CD4-positive, alpha-beta T cell treated with Interleukin-15 for 1 hour (primary cell): ENCODE measurements at regions not wholly inside any gene's neighbourhood (a gene's known extent, or its start where the extent isn't known, plus 50 kb on each side); places are given as distances from the start of the nearest gene placed in this dataset.
"Not testable (repeated sequence)": the region's sequence is repeated elsewhere in the genome, so short reads cannot be mapped to it uniquely, and the experiment has no call there.

ENCODE experiments used
- DNase-seq: peaks from one replicate; pipeline ENCODE4 v3.0.0-alpha.2; 2020

DNA sequence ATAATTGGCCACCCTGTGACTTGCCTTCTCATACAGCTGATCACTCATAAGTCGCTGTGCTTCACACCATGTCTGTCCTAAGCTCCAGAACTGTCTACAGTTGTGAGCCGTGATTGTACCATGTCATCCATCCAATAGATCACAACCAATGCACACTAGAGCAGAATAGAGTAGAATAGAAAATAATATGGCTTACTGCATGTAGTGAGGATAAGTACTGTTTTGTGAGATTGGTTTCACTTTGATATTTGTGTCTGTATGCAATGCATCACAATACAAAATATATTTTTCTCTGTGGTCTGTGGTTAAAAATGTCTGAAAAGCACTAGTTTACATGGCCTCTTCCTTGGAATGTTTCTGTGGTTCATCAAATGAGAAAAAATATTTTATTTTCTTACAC, 237.6 kb upstream of the PRKD1 start:
- DNase-seq, result no peak

DNA sequence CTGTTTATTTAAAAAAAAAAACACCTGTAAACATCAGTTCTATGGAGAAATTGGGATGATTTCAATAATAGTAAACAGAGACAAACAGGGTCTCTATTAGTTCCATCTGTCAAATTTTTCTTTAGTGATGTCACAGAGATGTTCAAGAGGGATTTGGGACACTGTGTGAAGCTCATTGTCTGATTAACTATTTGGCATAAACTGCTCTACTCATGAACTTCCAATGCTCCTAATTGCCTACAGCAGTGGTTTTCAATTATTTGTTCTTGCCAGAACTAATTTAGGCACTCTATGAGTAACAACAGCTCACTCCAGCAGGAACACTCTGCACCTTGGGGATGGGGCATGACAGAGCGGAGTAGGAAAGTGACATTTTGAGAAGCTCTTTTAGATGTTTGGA, 250.1 kb upstream of the PRKD1 start:
- DNase-seq, result no peak

DNA sequence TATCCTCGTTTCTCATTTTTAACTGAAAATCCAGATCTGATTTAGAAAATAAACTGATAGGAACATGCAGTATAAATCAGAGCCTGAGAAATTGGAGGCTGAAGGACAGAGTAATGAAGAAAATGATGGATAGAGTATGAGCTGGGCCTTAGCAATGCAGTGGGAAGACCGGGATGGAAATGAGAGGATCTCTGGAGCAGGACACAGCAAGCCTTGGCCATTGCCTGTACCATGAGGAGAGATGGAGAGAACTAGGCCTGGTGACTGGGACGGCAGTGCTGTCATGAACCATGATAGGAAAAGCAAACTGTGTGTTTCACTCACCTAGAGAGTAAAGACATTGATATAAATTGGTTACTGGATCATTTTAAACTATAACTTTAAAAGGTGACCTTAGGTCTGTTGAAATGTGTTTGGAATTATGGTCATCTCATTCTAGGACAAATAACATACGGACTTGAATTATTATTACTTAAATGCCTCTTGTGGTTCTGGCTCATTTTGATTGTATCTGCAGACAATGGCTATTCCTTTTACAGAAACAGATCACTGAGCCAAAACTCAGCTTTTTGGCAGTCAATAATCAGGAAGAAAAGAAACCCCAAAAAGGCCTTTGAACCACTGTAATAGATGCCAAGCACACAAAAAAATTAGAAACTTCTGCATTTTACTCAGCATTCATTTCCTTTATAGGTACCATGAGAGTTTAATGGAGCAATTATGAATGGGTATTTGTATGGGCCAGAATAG, 251.9 kb upstream of the PRKD1 start:
- no peak for DNase-seq

DNA sequence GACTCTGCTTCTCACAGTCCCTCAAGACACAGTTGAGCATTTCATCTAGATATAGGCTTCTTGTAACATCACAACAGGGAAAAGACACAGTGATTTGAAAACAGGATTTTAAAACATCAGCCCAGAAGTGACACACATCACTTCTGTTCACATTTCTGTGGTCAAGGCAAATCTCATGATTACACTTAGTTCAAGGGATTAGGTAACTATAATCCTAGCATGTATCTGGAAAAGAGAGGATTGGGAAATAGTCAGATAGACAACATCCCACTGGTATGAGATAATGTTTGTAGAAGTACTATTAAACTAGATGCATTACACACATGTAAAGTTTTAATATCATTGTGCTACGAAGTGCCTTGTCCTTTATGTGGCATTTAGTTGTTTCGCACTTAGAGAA, 252.6 kb upstream of the PRKD1 start:
- DNase-seq, result no peak

DNA sequence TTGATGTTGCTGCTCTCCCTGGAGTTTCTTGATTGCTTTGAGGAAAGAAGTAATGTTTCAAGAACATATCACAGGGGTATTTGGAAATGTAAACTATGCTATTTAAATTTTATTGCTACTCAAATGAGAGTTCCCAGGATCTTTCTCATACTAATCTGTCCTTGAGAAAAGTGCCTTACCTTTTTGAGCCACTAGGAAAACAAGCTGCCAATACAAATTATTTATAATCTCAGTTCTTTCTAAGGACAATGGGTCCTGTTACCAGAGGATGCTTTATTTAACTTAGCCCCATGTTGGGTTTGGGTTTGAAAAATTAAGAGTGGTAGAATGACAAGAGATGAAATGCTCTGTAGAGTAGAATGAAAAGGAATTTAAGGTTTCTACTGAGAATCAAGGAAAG, 258.2 kb upstream of the PRKD1 start:
- DNase-seq, result no peak

DNA sequence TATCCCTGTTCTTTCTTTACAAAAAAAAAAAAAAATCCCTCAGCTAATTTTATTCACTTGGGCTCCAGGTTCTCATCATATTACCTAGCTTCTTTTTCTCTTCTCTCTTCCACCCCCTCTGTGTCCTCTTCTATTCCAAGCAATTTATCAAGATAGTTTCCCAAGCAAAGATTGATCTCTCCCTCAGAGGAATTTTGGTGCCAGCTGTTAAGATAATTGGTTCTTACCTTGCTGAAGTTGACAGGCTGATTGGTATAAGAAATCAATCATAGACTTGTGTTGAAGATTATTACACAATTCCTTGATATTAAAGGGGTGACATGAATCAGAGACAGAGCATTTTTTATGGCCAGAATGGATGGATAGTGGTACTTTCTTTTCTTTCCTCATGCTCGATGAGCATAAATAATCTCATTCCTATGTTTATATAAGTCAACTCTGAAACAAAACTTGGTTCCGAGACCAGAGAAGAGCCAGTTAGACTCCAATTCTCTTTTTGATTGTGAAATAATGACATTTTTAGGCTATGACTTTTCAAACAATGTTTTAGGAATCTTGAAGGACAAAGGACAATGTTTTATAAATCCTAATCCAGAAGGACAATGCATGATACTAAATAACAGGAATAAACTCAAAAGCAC, 264.1 kb upstream of the PRKD1 start:
- DNase-seq, result no peak

DNA sequence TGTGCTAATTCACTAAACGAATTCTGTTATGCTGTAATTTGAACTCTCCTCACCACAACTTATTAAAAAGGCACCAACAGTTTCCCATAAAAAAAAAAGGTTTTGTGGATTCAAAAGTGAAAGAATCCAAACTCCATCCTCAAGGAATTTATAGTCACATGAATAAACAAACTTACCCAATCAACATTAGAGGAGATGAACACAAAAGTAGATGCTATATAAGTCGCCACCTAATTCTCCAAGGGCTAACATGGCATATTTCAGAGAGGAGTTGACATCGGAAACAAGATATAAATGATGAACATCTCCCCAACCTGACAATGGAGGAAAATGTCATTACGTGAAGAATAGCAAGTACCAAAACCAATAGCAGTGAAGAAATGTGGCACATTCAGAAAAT, 265.5 kb upstream of the PRKD1 start:
- DNase-seq, result no peak

DNA sequence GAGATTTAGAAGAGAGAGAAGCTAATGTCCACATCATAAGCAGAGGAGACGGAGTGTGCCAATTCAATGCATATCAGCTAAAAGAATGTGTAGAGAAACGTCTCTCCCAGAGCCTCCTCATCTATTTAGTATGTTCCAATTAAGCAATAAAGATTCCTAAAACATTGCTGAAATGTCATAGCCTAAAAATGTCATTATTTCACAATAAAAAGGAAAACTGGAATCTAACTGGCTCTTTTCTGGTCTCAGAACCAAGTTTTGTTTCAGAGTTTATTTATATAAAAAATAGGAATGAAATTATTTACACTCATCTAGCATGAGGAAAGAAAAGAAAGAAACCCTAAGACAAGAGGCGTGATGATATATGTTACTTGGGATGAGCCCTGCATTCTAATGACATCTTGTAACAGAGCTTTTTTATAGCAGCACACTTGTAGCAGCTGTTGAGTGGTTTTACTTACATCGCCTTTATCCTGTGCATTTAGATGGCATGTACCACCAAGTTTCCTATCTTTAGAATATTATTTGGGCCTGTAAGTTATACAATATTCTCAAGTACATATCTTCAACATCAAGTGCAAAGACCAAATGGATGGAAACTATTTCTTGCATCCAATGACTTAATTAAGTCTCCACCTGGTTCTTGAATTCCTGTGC, 266.3 kb upstream of the PRKD1 start:
- DNase-seq, result no peak

DNA sequence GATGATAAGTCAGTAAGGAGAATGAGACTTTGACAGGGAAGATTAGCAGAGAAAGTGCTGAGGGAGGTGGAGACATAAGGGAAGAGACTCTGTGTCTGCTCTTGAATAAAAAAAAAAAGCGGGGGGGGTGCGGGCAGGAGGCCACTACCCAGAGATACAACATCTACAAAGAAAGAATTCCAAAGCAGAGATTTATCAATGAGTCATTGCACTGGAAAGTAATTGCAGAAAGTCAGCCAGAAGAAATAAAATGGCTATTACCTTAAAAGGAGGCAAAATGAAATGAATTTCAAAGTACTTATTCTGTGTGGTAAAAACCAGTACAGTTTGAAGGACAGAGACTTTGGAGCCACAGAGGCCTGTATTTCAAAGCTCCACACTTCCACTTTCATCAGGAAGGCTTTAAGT, 267.1 kb upstream of the PRKD1 start:
- DNase-seq, result no peak

DNA sequence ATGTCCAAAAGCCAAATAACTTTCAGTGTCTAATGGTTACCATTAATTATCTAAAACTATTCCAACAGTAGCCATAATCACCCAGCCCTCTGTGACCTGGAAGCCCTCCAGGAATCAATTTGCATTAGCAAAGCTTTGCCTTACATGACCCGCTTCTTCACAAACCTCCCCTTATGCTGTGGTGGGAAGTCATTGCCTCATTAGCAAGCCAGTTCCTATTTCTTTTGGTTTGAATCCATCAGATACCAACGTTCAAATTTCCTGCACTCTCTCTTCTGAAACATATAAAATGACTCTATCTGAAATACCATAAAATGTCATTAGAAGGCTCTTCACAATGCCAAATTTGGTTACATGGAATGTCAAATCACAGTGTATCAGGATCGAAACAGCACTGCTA, 268.3 kb upstream of the PRKD1 start:
- DNase-seq, result no peak

DNA sequence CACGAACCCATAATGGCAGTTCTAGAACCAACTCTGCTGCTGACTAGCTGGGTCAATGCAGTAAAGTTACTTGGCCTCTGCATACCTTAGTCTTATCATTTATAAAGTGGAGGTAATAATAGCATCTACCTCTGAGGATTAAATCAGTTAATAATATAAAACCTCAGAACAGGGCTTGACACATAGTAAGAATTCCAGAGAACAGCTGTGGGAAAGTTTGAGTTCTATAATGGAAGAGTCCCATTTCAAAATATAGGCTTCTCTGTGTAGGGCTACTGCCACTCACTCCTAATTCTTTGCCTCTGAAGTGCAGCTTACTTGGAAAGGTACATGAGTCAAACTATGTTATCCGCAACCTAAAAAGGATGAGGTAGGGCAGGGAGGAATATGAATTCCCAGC, 269.2 kb upstream of the PRKD1 start:
- DNase-seq, result no peak

DNA sequence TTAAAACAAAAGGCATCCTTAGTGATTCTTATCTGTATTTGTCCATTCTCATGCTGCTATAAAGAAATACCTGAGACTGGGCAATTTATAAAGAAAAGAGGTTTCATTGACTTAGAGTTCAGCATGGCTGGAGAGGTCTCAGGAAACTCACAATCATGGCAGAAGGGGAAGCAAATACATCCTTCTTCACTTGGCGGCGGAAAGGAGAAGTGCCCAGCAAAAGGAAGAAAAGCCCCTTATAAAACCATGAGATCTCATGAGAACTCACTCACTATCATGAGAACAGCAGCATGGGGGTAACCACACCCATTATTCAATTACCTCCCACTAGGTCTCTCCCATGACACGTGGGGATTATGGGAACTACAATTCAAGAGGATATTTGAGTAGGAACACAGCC, 271.1 kb upstream of the PRKD1 start:
- not testable (repeated sequence) for DNase-seq

DNA sequence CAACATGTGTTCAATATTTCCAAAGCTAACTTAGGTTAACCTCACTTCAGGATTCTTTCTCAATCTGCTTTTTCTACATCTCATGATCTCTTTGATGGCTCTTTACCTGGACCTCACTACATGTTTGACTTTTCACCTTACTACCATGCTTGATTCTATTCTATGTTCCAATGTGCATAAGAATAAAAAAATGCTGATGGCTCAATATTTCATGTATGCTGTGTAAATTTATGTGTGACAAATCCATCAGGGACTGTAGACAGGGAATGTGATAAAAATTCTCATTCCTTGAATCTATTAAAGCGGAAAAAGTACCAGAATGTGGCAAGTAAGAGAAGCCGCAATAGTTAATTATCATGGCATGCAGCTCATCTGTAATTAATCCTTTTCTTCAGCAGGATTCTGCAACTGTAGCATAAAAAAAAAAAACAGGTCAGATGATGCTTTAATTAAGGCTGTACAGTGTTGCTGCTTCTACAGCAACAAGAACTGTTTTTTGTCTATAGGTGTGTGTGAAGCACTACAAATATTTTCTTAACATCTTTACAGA, 276.9 kb upstream of the PRKD1 start:
- no peak for DNase-seq

DNA sequence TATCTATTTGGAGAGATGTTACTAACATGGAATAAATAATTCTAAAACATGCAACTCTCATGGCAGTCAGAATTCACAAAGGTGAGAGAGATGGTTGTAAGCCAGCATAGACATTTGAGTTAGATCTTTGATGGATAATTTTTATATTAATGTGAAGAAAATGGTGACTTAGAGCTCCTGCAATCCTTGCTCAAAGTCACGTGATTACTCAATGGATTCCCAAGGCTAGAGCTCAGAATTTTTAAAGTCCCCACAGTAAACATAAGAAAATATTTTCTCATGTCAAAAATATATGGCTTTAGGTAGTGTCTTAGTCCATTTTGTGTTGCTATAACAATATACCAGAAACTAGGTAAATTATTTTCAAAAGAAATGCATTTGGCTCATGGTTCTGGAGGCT, 281.5 kb upstream of the PRKD1 start:
- no peak for DNase-seq

DNA sequence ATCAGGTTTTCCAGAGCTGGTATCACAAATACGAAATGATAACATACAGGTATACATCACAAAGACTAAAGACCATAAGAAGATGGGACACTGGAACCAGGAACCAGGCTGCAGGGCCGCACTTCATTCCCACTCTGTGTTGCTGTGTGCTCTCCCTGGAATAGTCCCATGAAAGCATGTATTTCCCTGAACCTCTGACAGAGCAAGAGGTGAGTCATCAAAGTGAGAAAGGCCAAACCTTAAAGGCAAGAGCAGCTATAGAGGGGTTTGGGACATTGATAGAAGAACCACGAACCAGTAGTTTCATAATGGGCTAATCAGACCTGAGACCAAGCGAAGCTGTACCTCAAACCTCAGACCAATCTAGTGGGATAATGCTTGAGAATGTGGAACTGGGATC, 283.0 kb upstream of the PRKD1 start:
- no peak for DNase-seq

DNA sequence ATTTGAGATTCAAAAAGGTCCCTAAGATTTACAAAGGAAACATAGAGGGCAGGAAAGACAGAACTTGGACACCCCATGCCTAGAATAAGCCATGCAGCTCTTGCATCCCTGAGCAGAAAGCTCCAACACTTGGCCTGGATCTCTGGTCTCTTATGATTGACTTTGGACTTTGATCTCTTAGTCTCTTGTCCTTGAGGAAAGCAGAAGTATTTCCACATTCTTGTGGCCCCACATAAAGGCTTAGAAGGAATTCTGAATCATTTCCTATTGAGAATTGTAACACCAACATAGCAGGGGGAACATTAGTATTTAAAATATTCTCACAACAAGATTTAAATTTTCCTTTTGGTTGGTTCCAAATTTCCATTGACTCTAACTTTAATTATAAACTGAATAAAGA, 283.7 kb upstream of the PRKD1 start:
- no peak for DNase-seq

DNA sequence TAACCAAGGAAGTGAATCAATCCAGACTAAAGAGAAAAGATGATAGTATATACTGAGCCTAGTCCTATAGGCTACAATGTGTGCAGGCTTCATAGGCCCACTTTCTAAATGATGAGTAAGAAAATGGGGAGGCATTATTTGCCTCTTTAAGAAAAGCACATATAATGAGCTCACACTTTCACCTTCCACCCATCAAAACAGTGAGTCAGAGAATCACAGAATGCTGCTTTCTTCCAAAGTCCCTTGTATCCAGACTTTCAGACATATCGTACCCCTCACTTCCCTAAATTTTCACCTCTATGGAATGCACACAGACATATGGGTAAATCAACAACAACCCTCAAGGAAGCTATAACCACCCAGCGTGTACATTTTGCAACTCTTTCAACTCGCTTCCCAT, 286.4 kb upstream of the PRKD1 start:
- no peak for DNase-seq

DNA sequence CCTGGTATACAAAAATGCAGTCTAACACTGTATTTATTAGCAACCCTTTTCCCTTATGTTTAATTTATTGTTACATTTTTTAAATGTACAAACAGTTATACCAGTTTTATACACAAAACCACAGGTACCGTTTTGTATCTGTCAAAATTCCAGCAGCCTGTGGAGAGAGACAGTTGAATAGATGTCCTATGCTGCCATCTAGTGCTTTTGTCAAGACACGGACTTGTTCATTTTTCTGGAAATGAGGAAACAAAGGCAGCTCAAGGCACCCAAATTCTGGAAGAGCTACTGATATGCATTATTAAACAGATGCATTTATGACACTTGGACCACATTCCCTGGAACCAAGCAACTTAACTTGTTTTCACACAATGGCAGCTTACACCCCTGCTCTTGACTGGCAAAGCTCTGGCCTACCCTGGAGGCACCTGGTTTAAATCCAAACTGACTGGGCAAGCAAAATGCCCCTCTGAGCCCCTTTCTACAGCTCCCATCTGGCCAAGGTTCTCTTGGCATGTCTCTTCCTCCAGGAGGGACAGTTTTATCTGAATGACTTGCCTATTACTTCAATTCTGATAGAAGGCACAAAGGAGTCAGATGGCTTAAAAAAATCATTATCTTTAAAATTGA, 286.9 kb upstream of the PRKD1 start:
- DNase-seq, result no peak

DNA sequence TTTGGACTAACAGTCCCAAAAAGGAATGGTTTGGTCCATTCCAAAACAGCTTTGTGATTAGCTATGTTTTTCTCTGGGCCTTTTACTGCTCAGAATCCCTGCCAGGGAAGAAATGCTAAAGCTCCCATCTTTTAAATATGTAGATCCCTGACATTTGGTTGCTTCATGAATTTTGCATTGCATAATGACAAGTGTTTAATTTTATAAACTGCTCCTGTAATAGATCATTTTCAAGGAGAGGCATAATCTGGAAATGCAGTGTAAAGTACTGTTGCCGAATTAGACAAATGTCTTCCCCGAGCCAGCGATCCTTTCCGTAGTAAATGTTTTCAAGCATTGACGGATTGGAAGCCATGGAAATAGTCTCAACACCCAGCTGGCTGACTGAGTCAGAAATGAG, 291.3 kb upstream of the PRKD1 start:
- DNase-seq, result no peak

DNA sequence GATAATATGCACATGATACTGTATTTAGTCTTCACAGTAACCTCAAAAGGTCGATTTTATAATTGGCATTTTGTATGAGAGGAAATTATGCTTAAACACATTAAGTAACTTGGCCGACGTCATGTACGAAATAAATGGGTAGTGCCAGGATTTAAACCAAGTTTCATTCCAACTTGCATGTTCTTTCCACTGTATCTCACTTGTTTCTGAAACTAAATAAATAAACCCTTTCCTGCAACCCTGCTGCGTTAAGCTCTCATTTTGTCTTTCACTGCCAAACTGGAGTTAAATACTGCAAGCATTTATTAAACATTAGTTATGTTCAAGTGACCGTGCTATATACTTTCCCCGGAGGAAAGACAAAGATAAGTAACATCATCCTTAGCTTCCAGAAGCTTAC, 293.9 kb upstream of the PRKD1 start:
- DNase-seq, result no peak

DNA sequence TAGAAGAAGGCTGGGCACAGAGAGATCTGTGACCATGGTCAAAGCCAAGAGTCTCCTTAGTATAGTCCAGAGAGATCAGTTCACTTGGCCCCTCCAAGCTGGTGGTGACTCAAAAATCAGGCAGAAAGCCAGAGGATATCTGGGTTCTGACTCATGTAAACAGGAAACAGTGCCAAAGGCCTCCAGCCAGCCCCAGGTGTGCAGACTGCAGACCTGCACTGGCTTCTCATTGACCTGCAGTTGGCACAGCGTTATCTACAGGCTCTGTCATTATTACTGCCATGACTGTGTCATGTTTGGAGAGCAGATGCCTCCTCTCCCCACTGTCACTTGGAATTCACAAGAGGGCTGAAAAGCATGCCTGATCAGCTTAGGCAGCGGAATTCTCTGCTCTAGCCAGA, 295.7 kb upstream of the PRKD1 start:
- no peak for DNase-seq

DNA sequence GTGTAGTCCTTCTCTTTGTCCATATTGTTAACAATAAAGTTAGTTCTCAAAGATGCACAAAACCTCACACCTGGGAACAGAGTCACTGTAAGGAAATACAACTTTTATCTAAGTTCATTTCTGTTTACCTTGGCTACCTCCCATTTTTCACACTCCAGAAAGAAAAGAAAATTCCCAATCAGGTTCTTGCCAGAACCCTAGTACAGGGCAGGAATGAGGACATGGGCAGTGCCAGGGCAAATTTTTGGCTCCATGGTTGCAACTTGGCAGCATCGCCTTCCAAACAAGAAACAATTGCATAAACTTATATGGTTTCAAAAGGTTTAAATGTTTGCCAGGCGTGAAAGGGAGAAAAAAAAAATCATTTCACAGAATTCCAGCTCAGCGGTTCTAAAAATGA, 296.3 kb upstream of the PRKD1 start:
- DNase-seq, result no peak

DNA sequence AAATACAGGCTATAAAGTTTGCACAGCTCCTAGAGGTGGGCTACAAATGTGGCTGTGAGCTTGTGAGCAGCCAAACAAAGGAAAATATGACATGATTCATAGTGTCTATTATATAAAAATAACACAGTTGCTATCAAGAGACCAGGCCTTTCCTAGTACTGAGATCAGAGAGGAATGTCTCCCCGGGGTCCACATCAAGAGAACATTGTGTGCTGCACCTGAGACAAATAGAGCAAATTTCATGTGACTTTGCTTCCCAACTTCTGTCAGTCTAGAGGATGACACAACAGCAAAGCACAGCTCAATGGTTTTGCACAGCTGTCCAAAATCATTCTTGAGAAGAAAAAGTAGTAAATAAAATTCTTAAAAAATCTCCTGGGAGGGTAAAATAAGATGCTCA, 297.5 kb upstream of the PRKD1 start:
- DNase-seq, result no peak

DNA sequence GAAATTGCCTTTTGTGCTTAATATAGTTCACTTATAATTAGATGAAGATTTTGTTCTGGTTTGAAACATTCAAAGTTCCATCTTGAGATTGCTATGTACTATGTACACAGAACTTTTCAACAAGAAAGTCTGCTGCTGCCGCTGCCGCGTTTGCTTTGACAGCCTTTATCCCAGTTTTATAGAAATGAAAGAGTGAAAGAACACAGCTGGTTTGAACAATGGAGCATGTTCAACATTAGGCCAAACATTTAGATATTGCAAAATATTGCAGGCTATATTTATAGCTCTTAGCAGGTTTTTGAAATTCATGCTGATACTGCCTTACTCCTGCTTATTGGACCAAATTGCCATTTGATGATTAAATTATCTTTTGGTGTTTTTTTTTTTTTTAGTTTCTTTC, 299.8 kb upstream of the PRKD1 start:
- DNase-seq, result no peak
